ENCODE measurements at regions not wholly inside any gene's neighbourhood (a gene's known extent, or its start where the extent isn't known, plus 50 kb on each side); places are given as distances from the start of the nearest gene placed in this dataset.

- no peak overlapping the region for H3K9ac ChIP-seq (ENCODE audit: insufficient read depth in 1 of 2, low read length in 2 of 2)
- H3K27me3 ChIP-seq (ENCODE audit: control insufficient read depth in 3 of 3, insufficient read depth in 3 of 3, low read length in 2 of 3), result no peaks in the 10 kb centered on the region
- WGBS, 2 donors, result 30 to 50% methylated on average over 5 of the region's 5 CpGs
- ATAC-seq (ENCODE audit: insufficient read depth, low FRiP score) (peak; percentile 27), DNase-seq (peak in 2 of 3 donors; percentile 44 to 51)
- no peaks in the 10 kb centered on the region for H3K36me3 ChIP-seq (ENCODE audit: control insufficient read depth in 4 of 4, insufficient read depth in 4 of 4, low read length in 4 of 4)
- peaks cover 0 to 2% (median 0%) of the 10 kb centered on the region in 4 donors for H3K9me3 ChIP-seq (ENCODE audit: control insufficient read depth in 4 of 4, insufficient read depth in 3 of 4, low read length in 3 of 4)
- TF ChIP-seq CTCF (IDR thresholded peaks at IDR 0.05; ENCODE audit: control extremely low read depth, extremely low read depth), result no peak
- no peak overlapping the region for H3K4me3 ChIP-seq
- no peak overlapping the region for H3K27ac ChIP-seq (ENCODE audit: low read depth in 1 of 2, low read length in 1 of 2)
- peaks cover 0 to 20% (median 5%) of the 10 kb centered on the region in 5 donors for H3K4me1 ChIP-seq (ENCODE audit: control insufficient read depth in 5 of 5, insufficient read depth in 5 of 5, low read length in 5 of 5)
Measured at GRCh38 chr2:64779117-64779690, 125.5 kb upstream of the SERTAD2 start.

- Histone ChIP-seq H3K9ac (ENCODE audit: insufficient read depth in 1 of 2, low read length in 2 of 2) (no peak overlapping the region), H3K4me3 (no peak overlapping the region), H3K4me1 (ENCODE audit: control insufficient read depth in 5 of 5, insufficient read depth in 5 of 5, low read length in 5 of 5) (peaks cover 0 to 20% (median 5%) of the 10 kb centered on the region in 5 donors), H3K27me3 (ENCODE audit: control insufficient read depth in 3 of 3, insufficient read depth in 3 of 3, low read length in 2 of 3) (no peaks in the 10 kb centered on the region), H3K9me3 (ENCODE audit: control insufficient read depth in 4 of 4, insufficient read depth in 3 of 4, low read length in 3 of 4) (peaks cover 0 to 2% (median 0%) of the 10 kb centered on the region in 4 donors), H3K27ac (ENCODE audit: low read depth in 1 of 2, low read length in 1 of 2) (no peak overlapping the region), H3K36me3 (ENCODE audit: control insufficient read depth in 4 of 4, insufficient read depth in 4 of 4, low read length in 4 of 4) (no peaks in the 10 kb centered on the region)
- no peak for ATAC-seq (ENCODE audit: insufficient read depth, low FRiP score)
- no peak for TF ChIP-seq CTCF (IDR thresholded peaks at IDR 0.05; ENCODE audit: control extremely low read depth, extremely low read depth)
- DNase-seq, result no peak
- WGBS, 2 donors, result 80 to 83% methylated on average over 6 of the region's 6 CpGs
Measured at GRCh38 chr2:64780041-64780440, 126.3 kb upstream of the SERTAD2 start.

- H3K9ac ChIP-seq (ENCODE audit: insufficient read depth in 1 of 2, low read length in 2 of 2), result no peak overlapping the region
- peak in 2 of 3 donors; percentile 69 to 70 for DNase-seq
- no peak overlapping the region for H3K4me3 ChIP-seq
- no peak for ATAC-seq (ENCODE audit: insufficient read depth, low FRiP score)
- H3K9me3 ChIP-seq (ENCODE audit: control insufficient read depth in 4 of 4, insufficient read depth in 3 of 4, low read length in 3 of 4), result no peaks in the 10 kb centered on the region
- peaks cover 0 to 20% (median 5%) of the 10 kb centered on the region in 5 donors for H3K4me1 ChIP-seq (ENCODE audit: control insufficient read depth in 5 of 5, insufficient read depth in 5 of 5, low read length in 5 of 5)
- H3K36me3 ChIP-seq (ENCODE audit: control insufficient read depth in 4 of 4, insufficient read depth in 4 of 4, low read length in 4 of 4), result no peaks in the 10 kb centered on the region
- no peaks in the 10 kb centered on the region for H3K27me3 ChIP-seq (ENCODE audit: control insufficient read depth in 3 of 3, insufficient read depth in 3 of 3, low read length in 2 of 3)
- 93 to 99% methylated on average over 2 of the region's 2 CpGs for WGBS, 2 donors
- H3K27ac ChIP-seq (ENCODE audit: low read depth in 1 of 2, low read length in 1 of 2), result no peak overlapping the region
- no peak for TF ChIP-seq CTCF (IDR thresholded peaks at IDR 0.05; ENCODE audit: control extremely low read depth, extremely low read depth)
Measured at GRCh38 chr2:64781711-64782390, 128.1 kb upstream of the SERTAD2 start.
